Epithelial cell of esophagus (primary cell): ENCODE measurements at regions not wholly inside any gene's neighbourhood (a gene's known extent, or its start where the extent isn't known, plus 50 kb on each side); places are given as distances from the start of the nearest gene placed in this dataset.

Experiments used
- DNase-seq: peaks from one replicate; pipeline ENCODE4 v3.0.0; 2010; ENCODE audit warnings: low read depth
- H3K4me3 ChIP-seq: 2 replicates; pipeline ENCODE4 v1.5.1; 2011; ENCODE audit warnings: mild to moderate bottlenecking, low read length, control low read depth
- TF ChIP-seq, protein P1 (sequence below): IDR thresholded peaks from 2 replicates; pipeline ENCODE4 v1.5.1; 2011; ENCODE audit warnings: low read depth, mild to moderate bottlenecking, low read length, control low read depth, inconsistent platforms; ENCODE audit not compliant: insufficient read depth; ENCODE audit errors: missing control alignments

DNA sequence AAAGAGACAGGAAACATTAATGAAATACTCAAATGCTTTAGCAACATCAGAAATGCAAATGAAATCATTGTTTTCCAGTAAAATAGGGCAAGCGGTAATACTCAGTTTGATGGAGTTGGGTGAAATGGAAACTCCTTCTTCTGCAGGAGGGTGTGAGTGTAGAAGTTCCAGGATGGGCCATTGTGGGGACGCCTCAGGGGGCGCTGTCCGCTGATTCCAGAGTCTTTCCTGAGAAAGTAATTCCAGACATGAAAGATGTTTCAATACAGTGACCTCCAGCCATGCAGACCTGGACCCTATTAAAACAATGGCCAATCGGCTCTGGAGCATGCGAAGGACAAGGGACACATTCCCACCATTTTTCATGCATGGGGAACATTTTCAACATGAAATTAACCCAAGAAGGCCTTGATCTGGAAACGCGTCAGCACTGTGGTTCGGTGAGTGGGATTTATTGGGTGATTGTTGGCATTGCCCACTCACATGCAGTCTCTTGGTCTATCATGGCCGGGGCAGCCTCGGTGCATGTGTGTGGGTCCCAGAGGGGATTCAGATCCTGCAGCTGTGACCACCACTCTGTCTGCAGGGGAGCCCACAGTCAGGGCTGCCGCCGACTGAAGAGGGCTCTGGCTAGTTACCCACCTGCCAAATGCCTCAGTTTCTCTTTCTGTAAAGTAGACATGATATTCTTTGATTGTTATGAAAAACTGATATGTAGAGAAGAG is 132.6 kb upstream of the IRX4 start:
- DNase-seq, result no peak
- H3K4me3 ChIP-seq, result no peak overlapping the region
- TF ChIP-seq, protein P1, sequence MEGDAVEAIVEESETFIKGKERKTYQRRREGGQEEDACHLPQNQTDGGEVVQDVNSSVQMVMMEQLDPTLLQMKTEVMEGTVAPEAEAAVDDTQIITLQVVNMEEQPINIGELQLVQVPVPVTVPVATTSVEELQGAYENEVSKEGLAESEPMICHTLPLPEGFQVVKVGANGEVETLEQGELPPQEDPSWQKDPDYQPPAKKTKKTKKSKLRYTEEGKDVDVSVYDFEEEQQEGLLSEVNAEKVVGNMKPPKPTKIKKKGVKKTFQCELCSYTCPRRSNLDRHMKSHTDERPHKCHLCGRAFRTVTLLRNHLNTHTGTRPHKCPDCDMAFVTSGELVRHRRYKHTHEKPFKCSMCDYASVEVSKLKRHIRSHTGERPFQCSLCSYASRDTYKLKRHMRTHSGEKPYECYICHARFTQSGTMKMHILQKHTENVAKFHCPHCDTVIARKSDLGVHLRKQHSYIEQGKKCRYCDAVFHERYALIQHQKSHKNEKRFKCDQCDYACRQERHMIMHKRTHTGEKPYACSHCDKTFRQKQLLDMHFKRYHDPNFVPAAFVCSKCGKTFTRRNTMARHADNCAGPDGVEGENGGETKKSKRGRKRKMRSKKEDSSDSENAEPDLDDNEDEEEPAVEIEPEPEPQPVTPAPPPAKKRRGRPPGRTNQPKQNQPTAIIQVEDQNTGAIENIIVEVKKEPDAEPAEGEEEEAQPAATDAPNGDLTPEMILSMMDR, result no peak

DNA sequence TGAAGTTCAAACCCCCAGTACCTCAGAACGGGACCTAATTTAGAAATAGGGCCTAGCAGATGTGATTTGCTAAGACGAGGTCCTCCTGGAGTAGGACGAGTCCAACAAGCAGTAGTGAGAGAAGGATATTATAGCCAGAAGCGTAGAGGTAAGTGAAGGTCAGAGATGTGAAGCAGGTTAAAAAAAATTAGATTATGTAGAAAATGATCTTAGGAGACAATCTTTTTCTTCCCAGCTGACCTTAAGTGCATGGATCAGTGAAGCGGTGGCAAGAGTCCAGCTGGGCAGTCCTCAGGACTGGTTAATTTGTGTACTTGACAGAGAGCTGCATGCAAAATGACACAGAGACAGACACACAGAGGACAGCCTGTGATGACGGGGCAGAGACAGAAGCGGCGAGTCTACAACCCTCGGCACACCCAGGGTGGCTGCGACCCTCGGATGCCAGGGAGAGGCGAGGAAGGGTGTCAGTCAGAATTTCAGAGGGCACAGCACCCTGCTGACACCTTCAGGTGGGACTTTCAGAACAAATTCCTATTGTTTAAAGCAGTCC is 131.4 kb upstream of the IRX4 start:
- no peak for DNase-seq
- H3K4me3 ChIP-seq, result no peak overlapping the region
- TF ChIP-seq, protein P1, result no peak

DNA sequence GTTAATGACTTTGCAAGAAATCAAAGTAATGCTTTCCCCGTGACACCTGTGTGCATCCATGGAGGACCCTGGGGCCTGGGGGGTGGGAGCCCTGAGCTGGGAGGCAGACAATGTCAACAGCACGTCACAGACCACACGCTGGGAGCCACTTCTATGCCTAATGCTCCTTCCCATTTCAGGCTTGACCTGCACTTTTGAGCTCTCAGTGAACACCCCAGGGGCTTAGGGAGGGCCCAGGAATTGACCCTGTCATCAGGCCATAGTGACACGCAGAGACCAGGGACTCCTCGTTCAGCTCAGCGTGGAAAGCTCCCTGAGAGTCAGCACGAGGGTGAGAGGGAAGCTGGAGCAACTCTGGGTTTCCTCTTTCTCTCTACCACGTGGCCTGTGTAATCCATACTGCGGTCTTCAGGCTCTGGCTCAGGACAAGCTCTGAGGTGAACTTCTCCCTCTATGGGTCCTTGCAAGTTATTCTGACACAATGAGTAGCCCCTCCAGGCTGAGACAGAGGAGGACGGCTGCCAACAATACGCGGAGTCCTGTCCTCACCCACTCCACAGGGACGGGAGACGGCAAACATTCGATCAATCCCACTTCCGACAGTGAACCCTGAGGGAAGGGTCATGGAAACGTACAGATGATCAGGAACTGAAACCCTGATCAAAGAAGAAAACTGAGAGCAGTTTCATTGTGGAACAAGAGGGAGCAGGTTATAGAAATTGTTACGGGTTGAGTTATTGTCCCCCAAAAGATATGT is 130.8 kb upstream of the IRX4 start:
- no peak overlapping the region for H3K4me3 ChIP-seq
- TF ChIP-seq, protein P1, result no peak
- no peak for DNase-seq

- DNase-seq, result no peak
- no peak overlapping the region for H3K4me3 ChIP-seq
- TF ChIP-seq, protein P1, result no peak
These were observed 130.2 kb upstream of the IRX4 start for GRCh38 chr5:2012885-2013284.

- TF ChIP-seq, protein P1, result no peak
These were observed 129.0 kb upstream of the IRX4 start for GRCh38 chr5:2011481-2012411.

DNA sequence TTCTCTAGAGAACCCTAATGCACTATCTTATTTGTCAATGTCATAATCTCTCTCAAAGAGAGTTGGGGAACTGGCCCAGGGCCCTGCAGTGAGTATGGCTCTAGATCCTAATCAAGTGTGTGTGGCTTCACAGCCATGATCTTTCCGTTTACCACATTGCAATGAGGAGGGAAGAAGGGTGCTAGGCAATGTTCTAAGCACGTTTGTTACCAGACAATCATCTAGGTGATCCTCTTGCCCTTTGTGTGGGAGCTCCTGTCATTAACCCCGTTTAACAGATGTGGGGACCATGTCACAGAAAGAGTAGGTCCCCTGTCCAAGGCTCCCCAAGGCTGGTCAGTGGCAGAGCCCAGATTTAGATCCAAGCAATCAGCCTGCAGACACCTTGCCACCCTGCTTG is 128.2 kb upstream of the IRX4 start:
- no peak for DNase-seq
- no peak overlapping the region for H3K4me3 ChIP-seq
- TF ChIP-seq, protein P1, result no peak

More at GRCh38 chr5:2011481-2012411, 129.0 kb upstream of the IRX4 start:
- H3K4me3 ChIP-seq, result no peak overlapping the region
- DNase-seq, result peak; percentile 22
